H9 (cell line): ENCODE measurements at regions not wholly inside any gene's neighbourhood (a gene's known extent, or its start where the extent isn't known, plus 50 kb on each side); places are given as distances from the start of the nearest gene placed in this dataset.

Experiments
- DNase-seq: peaks from one replicate; pipeline ENCODE4 v3.0.0-alpha.2; 2017
- H2AFZ ChIP-seq: one replicate; pipeline ENCODE4 v1.6.1; 2013; ENCODE audit warnings: mild to moderate bottlenecking, low read length, control low read depth, moderate library complexity
- H2AK5ac ChIP-seq: 2 replicates; pipeline ENCODE4 v1.6.1; 2013; ENCODE audit warnings: low read length, control low read depth, mixed read lengths; ENCODE audit not compliant: insufficient read length
- H2BK120ac ChIP-seq: one replicate; pipeline ENCODE4 v1.6.1; 2013; ENCODE audit warnings: low read depth, mild to moderate bottlenecking, low read length, control low read depth, inconsistent platforms; ENCODE audit not compliant: poor library complexity, severe bottlenecking
- H2BK12ac ChIP-seq: 2 replicates; pipeline ENCODE4 v1.6.1; 2013; ENCODE audit warnings: low read length, control low read depth, mixed read lengths, low read depth; ENCODE audit not compliant: insufficient read length
- H2BK15ac ChIP-seq: 2 replicates; pipeline ENCODE4 v1.6.1; 2013; ENCODE audit warnings: low read depth, low read length, control low read depth
- H2BK20ac ChIP-seq: one replicate; pipeline ENCODE4 v1.6.1; 2013; ENCODE audit warnings: low read depth, mild to moderate bottlenecking, low read length, control low read depth, inconsistent platforms; ENCODE audit not compliant: poor library complexity, severe bottlenecking
- H2BK5ac ChIP-seq: 2 replicates; pipeline ENCODE4 v1.6.1; 2013; ENCODE audit warnings: low read length, control low read depth, mixed read lengths; ENCODE audit not compliant: insufficient read length
- H3K14ac ChIP-seq: 2 replicates; pipeline ENCODE4 v1.6.1; 2013; ENCODE audit warnings: low read length, control low read depth; ENCODE audit not compliant: insufficient read depth
- H3K18ac ChIP-seq: 2 replicates; pipeline ENCODE4 v1.6.1; 2013; ENCODE audit warnings: low read depth, mild to moderate bottlenecking, mixed read lengths, low read length, control low read depth; ENCODE audit not compliant: insufficient read length
- H3K23ac ChIP-seq: 2 replicates; pipeline ENCODE4 v1.6.1; 2013; ENCODE audit warnings: low read length, control low read depth, mixed read lengths, low read depth; ENCODE audit not compliant: insufficient read length
- H3K23me2 ChIP-seq: 2 replicates; pipeline ENCODE4 v1.6.1; 2013; ENCODE audit warnings: low read depth, mild to moderate bottlenecking, mixed read lengths, low read length, control low read depth; ENCODE audit not compliant: insufficient read length, poor library complexity, severe bottlenecking
- H3K27ac ChIP-seq: 2 replicates; pipeline ENCODE4 v1.5.1; 2013; ENCODE audit warnings: low read length, control low read depth, mixed read lengths, low read depth; ENCODE audit not compliant: insufficient read length
- H3K27me3 ChIP-seq: 2 replicates; pipeline ENCODE4 v1.6.1; 2013; ENCODE audit warnings: low read length, control low read depth, inconsistent platforms; ENCODE audit not compliant: insufficient read depth
- H3K4ac ChIP-seq: 2 replicates; pipeline ENCODE4 v1.6.1; 2013; ENCODE audit warnings: low read depth, mild to moderate bottlenecking, control low read depth, inconsistent platforms, low read length, moderate library complexity
- H3K4me1 ChIP-seq: 2 replicates; pipeline ENCODE4 v1.6.1; 2013; ENCODE audit warnings: low read length, control low read depth, inconsistent platforms; ENCODE audit not compliant: insufficient read depth
- H3K4me2 ChIP-seq: 2 replicates; pipeline ENCODE4 v1.6.1; 2013; ENCODE audit warnings: low read length, control low read depth, mixed read lengths; ENCODE audit not compliant: insufficient read length, insufficient read depth
- H3K56ac ChIP-seq: 2 replicates; pipeline ENCODE4 v1.6.1; 2013; ENCODE audit warnings: low read depth, mild to moderate bottlenecking, mixed read lengths, low read length, control low read depth; ENCODE audit not compliant: insufficient read length
- H3K79me1 ChIP-seq: 2 replicates; pipeline ENCODE4 v1.6.1; 2013; ENCODE audit warnings: low read depth, mild to moderate bottlenecking, moderate library complexity, low read length, control low read depth, inconsistent platforms; ENCODE audit not compliant: insufficient read depth, poor library complexity, severe bottlenecking
- H3K79me2 ChIP-seq: 2 replicates; pipeline ENCODE4 v1.6.1; 2013; ENCODE audit warnings: low read length, control low read depth, inconsistent platforms; ENCODE audit not compliant: insufficient read depth
- H3K9ac ChIP-seq: 2 replicates; pipeline ENCODE4 v1.6.1; 2013; ENCODE audit warnings: low read length, control low read depth, mixed read lengths; ENCODE audit not compliant: insufficient read length; ENCODE audit errors: extremely low read depth
- H3K9me3 ChIP-seq: one replicate; pipeline ENCODE4 v1.6.1; 2013; ENCODE audit warnings: low read depth, low read length, inconsistent platforms; ENCODE audit not compliant: control insufficient read depth
- H3T11ph ChIP-seq: one replicate; pipeline ENCODE4 v1.6.1; 2013; ENCODE audit warnings: mild to moderate bottlenecking, low read length, control low read depth, inconsistent platforms
- H4K20me1 ChIP-seq: one replicate; pipeline ENCODE4 v1.6.1; 2013; ENCODE audit not compliant: control insufficient read depth, insufficient read length, insufficient read depth
- H4K5ac ChIP-seq: 2 replicates; pipeline ENCODE4 v1.6.1; 2013; ENCODE audit warnings: low read depth, mild to moderate bottlenecking, mixed read lengths, low read length, control low read depth; ENCODE audit not compliant: insufficient read length
- H4K8ac ChIP-seq: replicated peaks from 2 replicates; pipeline ENCODE4 v1.6.1; 2013; ENCODE audit warnings: low read length, control low read depth, mixed read lengths, low read depth; ENCODE audit not compliant: insufficient read length
- H4K91ac ChIP-seq: 2 replicates; pipeline ENCODE4 v1.6.1; 2013; ENCODE audit warnings: low read depth, mild to moderate bottlenecking, moderate library complexity, mixed read lengths, low read length, control low read depth; ENCODE audit not compliant: insufficient read length
- H3K27ac Mint-ChIP-seq, 3 experiments: 2 replicates in 2 of 3; 3 replicates in 1 of 3; pipeline ENCODE4 v1.8.0; 2020 to 2021; ENCODE audit warnings: mixed read lengths in 3 of 3, mild to moderate bottlenecking in 1 of 3, moderate library complexity in 1 of 3
- H3K27me3 Mint-ChIP-seq: 2 replicates; pipeline ENCODE4 v1.8.0; 2021; ENCODE audit warnings: low read depth, mild to moderate bottlenecking, moderate library complexity, mixed read lengths
- H3K36me3 Mint-ChIP-seq, 3 experiments: 2 replicates in 2 of 3; 3 replicates in 1 of 3; pipeline ENCODE4 v1.8.0; 2020 to 2021; ENCODE audit warnings: low read depth in 3 of 3, mixed read lengths in 3 of 3; ENCODE audit not compliant: insufficient read depth in 1 of 3
- H3K4me1 Mint-ChIP-seq, 2 experiments: 2 replicates each; pipeline ENCODE4 v1.8.0; 2020; ENCODE audit warnings: mixed read lengths in 2 of 2
- H3K4me3 Mint-ChIP-seq, 2 experiments: 2 replicates in 1 of 2; 3 replicates in 1 of 2; pipeline ENCODE4 v1.8.0; 2020 to 2021; ENCODE audit warnings: mild to moderate bottlenecking in 2 of 2, mixed read lengths in 2 of 2, moderate library complexity in 1 of 2
- H3K9me3 Mint-ChIP-seq, 2 experiments: 2 replicates in 1 of 2; 3 replicates in 1 of 2; pipeline ENCODE4 v1.8.0; 2020; ENCODE audit warnings: mild to moderate bottlenecking in 2 of 2, mixed read lengths in 2 of 2, moderate library complexity in 1 of 2
- WGBS: extraction: QIAGEN DNeasy Blood & Tissue Kit; methylation state at CpG from one replicate; pipeline ENCODE4 v1.1.7; 2013; ENCODE audit warnings: missing lambda C conversion rate, low lambda C conversion rate, mixed read lengths; ENCODE audit not compliant: insufficient read length; ENCODE audit errors: extremely low coverage; 5-methylcytosine and 5-hydroxymethylcytosine counted together
- TF ChIP-seq, protein P1 (sequence below): fragments of 200-600 bp; sonication (generic); conservative IDR thresholded peaks from 3 replicates; pipeline ENCODE4 v1.8.0; 2021; ENCODE audit warnings: antibody characterized with exemption, mild to moderate bottlenecking

DNA sequence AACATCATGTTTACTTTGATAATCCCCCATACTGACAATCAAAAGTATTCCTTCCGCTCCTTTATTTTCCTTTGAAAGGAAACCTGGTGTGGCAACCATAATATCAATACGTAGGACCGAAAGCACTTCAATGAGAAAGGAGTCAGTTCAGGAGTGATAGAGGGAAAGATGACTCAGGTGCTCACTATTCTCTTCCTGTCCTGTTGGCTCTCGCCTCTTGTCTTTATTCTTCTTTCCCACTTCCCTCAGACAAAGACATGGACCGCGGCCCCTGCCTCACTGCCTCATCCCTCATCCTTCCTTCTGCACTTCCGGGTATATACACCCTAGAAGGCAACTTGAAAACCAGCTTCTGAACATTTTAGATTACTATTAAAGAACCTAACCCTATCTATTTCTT is 49.8 kb upstream of the TNIP3 start:
- Histone ChIP-seq H3K4me2 (no peak overlapping the region), H4K91ac (no peak overlapping the region), H2AK5ac (no peak overlapping the region), H3T11ph (no peak overlapping the region), H3K9me3 (no peaks in the 10 kb centered on the region), H3K79me1 (no peaks in the 10 kb centered on the region), H3K79me2 (no peaks in the 10 kb centered on the region), H4K8ac (no peak overlapping the region), H2BK20ac (no peak overlapping the region), H3K27ac (no peak overlapping the region), H2AFZ (no peak overlapping the region), H3K4ac (no peak overlapping the region), H2BK5ac (no peak overlapping the region), H3K4me1 (no peaks in the 10 kb centered on the region), H3K9ac (no peak overlapping the region), H3K23ac (no peak overlapping the region), H4K20me1 (no peaks in the 10 kb centered on the region), H4K5ac (no peak overlapping the region), H2BK15ac (no peak overlapping the region), H3K23me2 (no peaks in the 10 kb centered on the region), H2BK120ac (no peak overlapping the region), H2BK12ac (no peak overlapping the region), H3K27me3 (no peaks in the 10 kb centered on the region), H3K56ac (no peak overlapping the region), H3K18ac (no peak overlapping the region), H3K14ac (no peak overlapping the region)
- H3K27ac Mint-ChIP-seq, result no peak overlapping the region; a peak in 1 of 7 replicates
- H3K9me3 Mint-ChIP-seq, result no peaks in the 10 kb centered on the region; a peak in 1 of 5 replicates
- no peak overlapping the region for H3K4me3 Mint-ChIP-seq
- DNase-seq, result no peak
- H3K36me3 Mint-ChIP-seq, result no peaks in the 10 kb centered on the region
- no CpG with 5 or more reads among the region's 7 CpGs for WGBS
- no peaks in the 10 kb centered on the region for H3K27me3 Mint-ChIP-seq
- H3K4me1 Mint-ChIP-seq, result peaks cover 0 to 4% of the 10 kb centered on the region in 2 experiments; a peak in 1 of 4 replicates
- TF ChIP-seq, protein P1, sequence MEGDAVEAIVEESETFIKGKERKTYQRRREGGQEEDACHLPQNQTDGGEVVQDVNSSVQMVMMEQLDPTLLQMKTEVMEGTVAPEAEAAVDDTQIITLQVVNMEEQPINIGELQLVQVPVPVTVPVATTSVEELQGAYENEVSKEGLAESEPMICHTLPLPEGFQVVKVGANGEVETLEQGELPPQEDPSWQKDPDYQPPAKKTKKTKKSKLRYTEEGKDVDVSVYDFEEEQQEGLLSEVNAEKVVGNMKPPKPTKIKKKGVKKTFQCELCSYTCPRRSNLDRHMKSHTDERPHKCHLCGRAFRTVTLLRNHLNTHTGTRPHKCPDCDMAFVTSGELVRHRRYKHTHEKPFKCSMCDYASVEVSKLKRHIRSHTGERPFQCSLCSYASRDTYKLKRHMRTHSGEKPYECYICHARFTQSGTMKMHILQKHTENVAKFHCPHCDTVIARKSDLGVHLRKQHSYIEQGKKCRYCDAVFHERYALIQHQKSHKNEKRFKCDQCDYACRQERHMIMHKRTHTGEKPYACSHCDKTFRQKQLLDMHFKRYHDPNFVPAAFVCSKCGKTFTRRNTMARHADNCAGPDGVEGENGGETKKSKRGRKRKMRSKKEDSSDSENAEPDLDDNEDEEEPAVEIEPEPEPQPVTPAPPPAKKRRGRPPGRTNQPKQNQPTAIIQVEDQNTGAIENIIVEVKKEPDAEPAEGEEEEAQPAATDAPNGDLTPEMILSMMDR, result no peak
